HEK293T (cell line): ENCODE measurements at regions not wholly inside any gene's neighbourhood (a gene's known extent, or its start where the extent isn't known, plus 50 kb on each side); places are given as distances from the start of the nearest gene placed in this dataset.

Source experiments
- CTCF ChIA-PET: fragments of 350-600 bp; formaldehyde crosslinking; extraction: SDS; loops from one replicate; lab custom pipeline; 2021; ENCODE audit warnings: antibody characterized with exemption, inconsistent platforms; lab: Yijun Ruan, JAX
- POLR2A ChIA-PET: fragments of 350-600 bp; formaldehyde crosslinking; extraction: SDS; loops from one replicate; lab custom pipeline; 2020; ENCODE audit warnings: antibody characterized with exemption, inconsistent platforms; lab: Yijun Ruan, JAX
- DNase-seq: peaks from one replicate; pipeline ENCODE4 v3.0.0; 2012; ENCODE audit warnings: mixed read lengths; ENCODE audit errors: extremely low spot score
- ARNT ChIP-seq: fragments of 450-650 bp; IDR thresholded peaks from 2 replicates; pipeline ENCODE4 v1.6.1; 2017; ENCODE audit warnings: mild to moderate bottlenecking
- BHLHE40 ChIP-seq: fragments of 450-650 bp; IDR thresholded peaks from 2 replicates; pipeline ENCODE4 v1.6.1; 2016; ENCODE audit warnings: mild to moderate bottlenecking, moderate library complexity, borderline replicate concordance
- CTBP1 ChIP-seq: fragments of 450-650 bp; IDR thresholded peaks from 2 replicates; pipeline ENCODE4 v1.6.1; 2016; ENCODE audit warnings: borderline replicate concordance
- ELF4 ChIP-seq: fragments of 450-650 bp; IDR thresholded peaks from 2 replicates; pipeline ENCODE4 v1.6.1; 2017; ENCODE audit warnings: antibody characterized with exemption
- FOXA1 ChIP-seq: fragments of 450-650 bp; IDR thresholded peaks from 2 replicates; pipeline ENCODE4 v1.6.1; 2016; ENCODE audit warnings: mild to moderate bottlenecking
- FOXK2 ChIP-seq: fragments of 450-650 bp; IDR thresholded peaks from 2 replicates; pipeline ENCODE4 v1.6.1; 2016; ENCODE audit warnings: mild to moderate bottlenecking
- FOXM1 ChIP-seq: fragments of 450-650 bp; IDR thresholded peaks from 2 replicates; pipeline ENCODE4 v1.6.1; 2017; ENCODE audit warnings: mild to moderate bottlenecking, borderline replicate concordance
- HDGF ChIP-seq: fragments of 450-650 bp; IDR thresholded peaks from 2 replicates; pipeline ENCODE4 v1.6.1; 2017; ENCODE audit warnings: antibody characterized with exemption, borderline replicate concordance
- L3MBTL2 ChIP-seq: fragments of 450-650 bp; conservative IDR thresholded peaks from 2 replicates; pipeline ENCODE4 v1.6.1; 2016; ENCODE audit warnings: mild to moderate bottlenecking
- LEF1 ChIP-seq: fragments of 450-650 bp; IDR thresholded peaks from 2 replicates; pipeline ENCODE4 v1.6.1; 2017; ENCODE audit warnings: mild to moderate bottlenecking, borderline replicate concordance
- NFRKB ChIP-seq: fragments of 450-650 bp; IDR thresholded peaks from 2 replicates; pipeline ENCODE4 v1.6.1; 2016; ENCODE audit warnings: mild to moderate bottlenecking, moderate library complexity
- PKNOX1 ChIP-seq: fragments of 450-650 bp; IDR thresholded peaks from 2 replicates; pipeline ENCODE4 v1.6.1; 2016
- SP1 ChIP-seq: fragments of 450-650 bp; IDR thresholded peaks from 2 replicates; pipeline ENCODE4 v1.6.1; 2017
- SUZ12 ChIP-seq: fragments of 450-650 bp; IDR thresholded peaks from 2 replicates; pipeline ENCODE4 v1.6.1; 2016; ENCODE audit warnings: mild to moderate bottlenecking
- TARDBP ChIP-seq: fragments of 450-650 bp; IDR thresholded peaks from 2 replicates; pipeline ENCODE4 v1.6.1; 2016
- ZNF384 ChIP-seq: fragments of 450-650 bp; IDR thresholded peaks from 2 replicates; pipeline ENCODE4 v1.6.1; 2016

- CTCF ChIA-PET = no interaction called here
- DNase-seq = no peak
- TF ChIP-seq PKNOX1 (peak; percentile 44; the same call in 1 of the 2 replicates), ELF4 (no peak), BHLHE40 (no peak)
- POLR2A ChIA-PET = no interaction called here
Observed at GRCh38 chr3:76644305-76644675, 395.6 kb upstream of the ROBO2 start.

GRCh38 chr3:76645724-76646123 lies 394.2 kb upstream of the ROBO2 start:
- no peak for DNase-seq
- no peak for TF ChIP-seq SP1
- no peak for TF ChIP-seq ELF4
- TF ChIP-seq HDGF = no peak
- TF ChIP-seq FOXM1 = no peak
- no peak for TF ChIP-seq FOXA1
- TF ChIP-seq LEF1 = no peak
- no peak for TF ChIP-seq PKNOX1
- no peak for TF ChIP-seq SUZ12
- TF ChIP-seq L3MBTL2 = no peak
- no peak for TF ChIP-seq FOXK2
- no peak for TF ChIP-seq TARDBP
- TF ChIP-seq BHLHE40 = no peak
- no peak for TF ChIP-seq NFRKB
- no peak for TF ChIP-seq ARNT
- TF ChIP-seq ZNF384 = no peak
- TF ChIP-seq CTBP1 = no peak
- ChIA-PET CTCF (no interaction called here), POLR2A (no interaction called here)

GRCh38 chr3:76646921-76647562 lies 392.9 kb upstream of the ROBO2 start:
- TF ChIP-seq ZNF384 = no peak
- TF ChIP-seq SUZ12 = no peak
- no peak for TF ChIP-seq FOXM1
- TF ChIP-seq PKNOX1 = no peak
- no peak for TF ChIP-seq LEF1
- no peak for TF ChIP-seq ARNT
- no peak for TF ChIP-seq ELF4
- no peak for TF ChIP-seq HDGF
- no peak for TF ChIP-seq SP1
- no peak for TF ChIP-seq BHLHE40
- TF ChIP-seq TARDBP = no peak
- TF ChIP-seq FOXA1 = no peak
- TF ChIP-seq NFRKB = no peak
- ChIA-PET CTCF (no interaction called here), POLR2A (no interaction called here)
- DNase-seq = no peak

GRCh38 chr3:76651784-76652183 lies 388.1 kb upstream of the ROBO2 start:
- CTCF ChIA-PET = interaction anchor here (0.7 kb wide), 1 partner anchor 10 kb away, joined by 3 read pairs; no protein-coding TSS in a partner anchor
- POLR2A ChIA-PET = no interaction called here

GRCh38 chr3:76652524-76652923 lies 387.4 kb upstream of the ROBO2 start:
- ChIA-PET CTCF (no interaction called here), POLR2A (no interaction called here)
- DNase-seq = no peak
- TF ChIP-seq NFRKB = no peak
- TF ChIP-seq CTBP1 = no peak
- TF ChIP-seq LEF1 = no peak
- TF ChIP-seq BHLHE40 = no peak
- TF ChIP-seq ZNF384 = no peak
- TF ChIP-seq TARDBP = no peak
- TF ChIP-seq FOXM1 = no peak
- no peak for TF ChIP-seq ARNT
- TF ChIP-seq FOXK2 = no peak
- TF ChIP-seq SP1 = no peak
- TF ChIP-seq SUZ12 = no peak
- TF ChIP-seq L3MBTL2 = no peak
- no peak for TF ChIP-seq HDGF
- TF ChIP-seq FOXA1 = no peak
- TF ChIP-seq PKNOX1 = no peak

More at GRCh38 chr3:76651784-76652183, 388.1 kb upstream of the ROBO2 start:
- no peak for DNase-seq
- TF ChIP-seq ARNT = no peak
- no peak for TF ChIP-seq NFRKB
- no peak for TF ChIP-seq SUZ12
- no peak for TF ChIP-seq BHLHE40
- TF ChIP-seq SP1 = no peak
- TF ChIP-seq L3MBTL2 = no peak
- TF ChIP-seq FOXM1 = no peak
- no peak for TF ChIP-seq FOXK2
- no peak for TF ChIP-seq CTBP1
- no peak for TF ChIP-seq ZNF384
- no peak for TF ChIP-seq FOXA1
- TF ChIP-seq HDGF = no peak
- TF ChIP-seq TARDBP = no peak
- no peak for TF ChIP-seq LEF1
- no peak for TF ChIP-seq PKNOX1
- no peak for TF ChIP-seq ELF4
